WI38 (cell line): ENCODE measurements at regions not wholly inside any gene's neighbourhood (a gene's known extent, or its start where the extent isn't known, plus 50 kb on each side); places are given as distances from the start of the nearest gene placed in this dataset.

ENCODE experiments used
- H3K4me3 ChIP-seq: 2 replicates; pipeline ENCODE4 v1.5.1; 2011; ENCODE audit warnings: low read depth, mild to moderate bottlenecking, control low read depth, low read length
- CTCF ChIP-seq: IDR thresholded peaks from 2 replicates; pipeline ENCODE4 v1.5.1; 2012; ENCODE audit warnings: low read depth, mild to moderate bottlenecking, control low read depth, low read length

GRCh38 chr4:177201614-177202013 lies 108.1 kb upstream of the NEIL3 start:
- no peak overlapping the region for H3K4me3 ChIP-seq
- no peak for TF ChIP-seq CTCF

GRCh38 chr4:177204126-177204525 lies 105.5 kb upstream of the NEIL3 start:
- H3K4me3 ChIP-seq = no peak overlapping the region
- no peak for TF ChIP-seq CTCF

- H3K4me3 ChIP-seq = no peak overlapping the region
- TF ChIP-seq CTCF = no peak
Observed at GRCh38 chr4:177214935-177215334, 94.7 kb upstream of the NEIL3 start.

GRCh38 chr4:177220376-177220775 lies 89.3 kb upstream of the NEIL3 start:
- H3K4me3 ChIP-seq = no peak overlapping the region
- no peak for TF ChIP-seq CTCF

- H3K4me3 ChIP-seq = no peak overlapping the region
- TF ChIP-seq CTCF = no peak
Observed at GRCh38 chr4:177222781-177223180, 86.9 kb upstream of the NEIL3 start.

- no peak overlapping the region for H3K4me3 ChIP-seq
- no peak for TF ChIP-seq CTCF
Observed at GRCh38 chr4:177225605-177226004, 84.1 kb upstream of the NEIL3 start.

- TF ChIP-seq CTCF = no peak
- no peak overlapping the region for H3K4me3 ChIP-seq
Observed at GRCh38 chr4:177227636-177228035, 82.0 kb upstream of the NEIL3 start.
